Central memory CD8-positive, alpha-beta T cell (primary cell): ENCODE measurements at regions not wholly inside any gene's neighbourhood (a gene's known extent, or its start where the extent isn't known, plus 50 kb on each side); places are given as distances from the start of the nearest gene placed in this dataset.
"Not testable (repeated sequence)": the region's sequence is repeated elsewhere in the genome, so short reads cannot be mapped to it uniquely, and the experiment has no call there.

Source experiments
- ATAC-seq: fragments of 150-1000 bp; cut with Tn5 transposase; replicated peaks from 2 replicates; pipeline ENCODE4 v1.10.0; 2022; ENCODE audit warnings: mild to moderate bottlenecking, moderate FRiP score, moderate number of reproducible peaks; ENCODE audit not compliant: poor library complexity, severe bottlenecking; ENCODE audit errors: extremely low read depth
- DNase-seq, 2 donors: peaks; one replicate each; pipeline ENCODE4 v3.0.0; 2021; ENCODE audit warnings: low spot score in 2 of 2
- H3K27ac Mint-ChIP-seq: one replicate; pipeline ENCODE4 v1.8.0; 2022; ENCODE audit warnings: low read depth, mild to moderate bottlenecking, moderate library complexity, mixed read lengths
- H3K27me3 Mint-ChIP-seq: one replicate; pipeline ENCODE4 v1.8.0; 2022; ENCODE audit warnings: mixed read lengths
- H3K36me3 Mint-ChIP-seq: one replicate; pipeline ENCODE4 v1.8.0; 2022; ENCODE audit warnings: mild to moderate bottlenecking, moderate library complexity, mixed read lengths; ENCODE audit not compliant: insufficient read depth
- H3K4me1 Mint-ChIP-seq: one replicate; pipeline ENCODE4 v1.8.0; 2022; ENCODE audit warnings: mixed read lengths
- H3K4me3 Mint-ChIP-seq: one replicate; pipeline ENCODE4 v1.8.0; 2022; ENCODE audit warnings: mild to moderate bottlenecking, moderate library complexity, mixed read lengths
- H3K9me3 Mint-ChIP-seq: one replicate; pipeline ENCODE4 v1.8.0; 2022; ENCODE audit warnings: mixed read lengths

- not testable (repeated sequence) for H3K36me3 Mint-ChIP-seq, H3K27ac Mint-ChIP-seq, ATAC-seq, H3K4me3 Mint-ChIP-seq, H3K27me3 Mint-ChIP-seq, H3K4me1 Mint-ChIP-seq, DNase-seq
- peaks cover 23% of the 10 kb centered on the region for H3K9me3 Mint-ChIP-seq
Observed at GRCh38 chr2:185591276-185591675, 147.3 kb upstream of the FSIP2 start.

- H3K9me3 Mint-ChIP-seq, result no peaks in the 10 kb centered on the region
- H3K27ac Mint-ChIP-seq, result no peak overlapping the region
- no peak for DNase-seq
- H3K36me3 Mint-ChIP-seq, result no peaks in the 10 kb centered on the region
- no peak overlapping the region for H3K4me3 Mint-ChIP-seq
- H3K4me1 Mint-ChIP-seq, result no peaks in the 10 kb centered on the region
- no peak for ATAC-seq
- no peaks in the 10 kb centered on the region for H3K27me3 Mint-ChIP-seq
Observed at GRCh38 chr2:185607945-185608344, 130.7 kb upstream of the FSIP2 start.

GRCh38 chr2:185608799-185609198 lies 129.8 kb upstream of the FSIP2 start:
- Mint-ChIP-seq H3K4me3 (no peak overlapping the region), H3K27ac (no peak overlapping the region), H3K4me1 (no peaks in the 10 kb centered on the region), H3K9me3 (no peaks in the 10 kb centered on the region), H3K27me3 (no peaks in the 10 kb centered on the region), H3K36me3 (no peaks in the 10 kb centered on the region)
- no peak for ATAC-seq
- no peak for DNase-seq

GRCh38 chr2:185610301-185610700 lies 128.3 kb upstream of the FSIP2 start:
- Mint-ChIP-seq H3K4me3 (no peak overlapping the region), H3K9me3 (peaks cover 2% of the 10 kb centered on the region), H3K27ac (no peak overlapping the region), H3K36me3 (no peaks in the 10 kb centered on the region), H3K27me3 (no peaks in the 10 kb centered on the region), H3K4me1 (no peaks in the 10 kb centered on the region)
- no peak for DNase-seq
- ATAC-seq, result no peak

GRCh38 chr2:185618625-185619024 lies 120.0 kb upstream of the FSIP2 start:
- no peak for ATAC-seq
- DNase-seq, result no peak
- Mint-ChIP-seq H3K36me3 (no peaks in the 10 kb centered on the region), H3K9me3 (peaks cover 22% of the 10 kb centered on the region), H3K27ac (no peak overlapping the region), H3K4me1 (no peaks in the 10 kb centered on the region), H3K27me3 (no peaks in the 10 kb centered on the region), H3K4me3 (no peak overlapping the region)

GRCh38 chr2:185625604-185626003 lies 113.0 kb upstream of the FSIP2 start:
- H3K4me3 Mint-ChIP-seq, result no peak overlapping the region
- H3K27me3 Mint-ChIP-seq, result no peaks in the 10 kb centered on the region
- H3K4me1 Mint-ChIP-seq, result no peaks in the 10 kb centered on the region
- ATAC-seq, result no peak
- no peak for DNase-seq
- H3K9me3 Mint-ChIP-seq, result peaks cover 4% of the 10 kb centered on the region
- no peaks in the 10 kb centered on the region for H3K36me3 Mint-ChIP-seq
- no peak overlapping the region for H3K27ac Mint-ChIP-seq

- no peaks in the 10 kb centered on the region for H3K27me3 Mint-ChIP-seq
Observed at GRCh38 chr2:185628985-185629384, 109.6 kb upstream of the FSIP2 start.

GRCh38 chr2:185633621-185634020 lies 105.0 kb upstream of the FSIP2 start:
- no peaks in the 10 kb centered on the region for H3K36me3 Mint-ChIP-seq
- ATAC-seq (no peak), DNase-seq (no peak)
- no peak overlapping the region for H3K4me3 Mint-ChIP-seq
- no peaks in the 10 kb centered on the region for H3K4me1 Mint-ChIP-seq
- H3K9me3 Mint-ChIP-seq, result peaks cover 18% of the 10 kb centered on the region
- no peaks in the 10 kb centered on the region for H3K27me3 Mint-ChIP-seq
- H3K27ac Mint-ChIP-seq, result no peak overlapping the region

More at GRCh38 chr2:185628985-185629384, 109.6 kb upstream of the FSIP2 start:
- Mint-ChIP-seq H3K4me1 (no peaks in the 10 kb centered on the region), H3K4me3 (no peak overlapping the region), H3K36me3 (no peaks in the 10 kb centered on the region), H3K27ac (no peak overlapping the region), H3K9me3 (no peaks in the 10 kb centered on the region)
- ATAC-seq (no peak), DNase-seq (no peak)

GRCh38 chr2:185638771-185639170 lies 99.8 kb upstream of the FSIP2 start:
- no peak for DNase-seq
- Mint-ChIP-seq H3K4me3 (no peak overlapping the region), H3K36me3 (no peaks in the 10 kb centered on the region), H3K4me1 (no peaks in the 10 kb centered on the region), H3K9me3 (peaks cover 18% of the 10 kb centered on the region), H3K27ac (no peak overlapping the region), H3K27me3 (no peaks in the 10 kb centered on the region)
- no peak for ATAC-seq

- H3K9me3 Mint-ChIP-seq, result peaks cover 6% of the 10 kb centered on the region
- ATAC-seq (no peak), DNase-seq (no peak)
- H3K27me3 Mint-ChIP-seq, result no peaks in the 10 kb centered on the region
- H3K36me3 Mint-ChIP-seq, result no peaks in the 10 kb centered on the region
- H3K4me3 Mint-ChIP-seq, result no peak overlapping the region
- H3K27ac Mint-ChIP-seq, result no peak overlapping the region
- no peaks in the 10 kb centered on the region for H3K4me1 Mint-ChIP-seq
Observed at GRCh38 chr2:185640588-185640987, 98.0 kb upstream of the FSIP2 start.

GRCh38 chr2:185643434-185643833 lies 95.2 kb upstream of the FSIP2 start:
- no peak for ATAC-seq
- Mint-ChIP-seq H3K9me3 (peaks cover 6% of the 10 kb centered on the region), H3K4me3 (no peak overlapping the region)

GRCh38 chr2:185644828-185645227 lies 93.8 kb upstream of the FSIP2 start:
- Mint-ChIP-seq H3K36me3 (no peaks in the 10 kb centered on the region), H3K27ac (no peak overlapping the region), H3K4me3 (no peak overlapping the region), H3K4me1 (no peaks in the 10 kb centered on the region), H3K27me3 (no peaks in the 10 kb centered on the region), H3K9me3 (peaks cover 6% of the 10 kb centered on the region)
- no peak for ATAC-seq
- DNase-seq, result no peak

More at GRCh38 chr2:185643434-185643833, 95.2 kb upstream of the FSIP2 start:
- Mint-ChIP-seq H3K36me3 (no peaks in the 10 kb centered on the region), H3K27me3 (no peaks in the 10 kb centered on the region), H3K27ac (no peak overlapping the region), H3K4me1 (no peaks in the 10 kb centered on the region)
- no peak for DNase-seq

GRCh38 chr2:185645529-185645928 lies 93.1 kb upstream of the FSIP2 start:
- Mint-ChIP-seq H3K9me3 (peaks cover 6% of the 10 kb centered on the region), H3K36me3 (no peaks in the 10 kb centered on the region), H3K4me3 (no peak overlapping the region), H3K27ac (no peak overlapping the region), H3K4me1 (no peaks in the 10 kb centered on the region), H3K27me3 (no peaks in the 10 kb centered on the region)
- ATAC-seq (no peak), DNase-seq (no peak)

- no peak overlapping the region for H3K4me3 Mint-ChIP-seq
- H3K27ac Mint-ChIP-seq, result no peak overlapping the region
- no peaks in the 10 kb centered on the region for H3K9me3 Mint-ChIP-seq
- H3K27me3 Mint-ChIP-seq, result no peaks in the 10 kb centered on the region
- H3K36me3 Mint-ChIP-seq, result no peaks in the 10 kb centered on the region
- DNase-seq, result no peak
- no peak for ATAC-seq
- no peaks in the 10 kb centered on the region for H3K4me1 Mint-ChIP-seq
Observed at GRCh38 chr2:185658750-185659149, 79.9 kb upstream of the FSIP2 start.
